HUDEP-2 (cell line): ENCODE measurements at regions not wholly inside any gene's neighbourhood (a gene's known extent, or its start where the extent isn't known, plus 50 kb on each side); places are given as distances from the start of the nearest gene placed in this dataset.
"Not testable (repeated sequence)": the region's sequence is repeated elsewhere in the genome, so short reads cannot be mapped to it uniquely, and the experiment has no call there.

Experiments used
- DNase-seq, 76 experiments: peaks; one replicate each; lab custom pipeline; 2025; ENCODE audit not compliant: unreplicated experiment in 76 of 76; lab: John Stamatoyannopoulos, UW

- DNase-seq, result no peak
These were observed 58.6 kb upstream of the CNTNAP2 start for GRCh38 chr7:146057958-146058357.

GRCh38 chr7:146054909-146055308 is 61.7 kb upstream of the CNTNAP2 start:
- no peak for DNase-seq

GRCh38 chr7:146053492-146053891 is 63.1 kb upstream of the CNTNAP2 start:
- DNase-seq, result no peak

GRCh38 chr7:146043310-146043709 is 73.3 kb upstream of the CNTNAP2 start:
- not testable (repeated sequence) for DNase-seq

- no peak for DNase-seq
These were observed 88.3 kb upstream of the CNTNAP2 start for GRCh38 chr7:146028251-146028750.

GRCh38 chr7:146027243-146027642 is 89.4 kb upstream of the CNTNAP2 start:
- DNase-seq, result no peak

GRCh38 chr7:146022776-146023175 is 93.8 kb upstream of the CNTNAP2 start:
- DNase-seq, result no peak

- DNase-seq, result not testable (repeated sequence)
These were observed 97.3 kb upstream of the CNTNAP2 start for GRCh38 chr7:146019041-146020004.

- DNase-seq, result not testable (repeated sequence)
These were observed 99.2 kb upstream of the CNTNAP2 start for GRCh38 chr7:146017366-146017765.

- not testable (repeated sequence) for DNase-seq
These were observed 102.4 kb upstream of the CNTNAP2 start for GRCh38 chr7:146014154-146014553.

- DNase-seq, result no peak
These were observed 108.3 kb upstream of the CNTNAP2 start for GRCh38 chr7:146008293-146008692.

GRCh38 chr7:146004805-146005204 is 111.8 kb upstream of the CNTNAP2 start:
- no peak for DNase-seq

- no peak for DNase-seq
These were observed 114.0 kb upstream of the CNTNAP2 start for GRCh38 chr7:146002431-146003078.

- DNase-seq, result no peak
These were observed 114.6 kb upstream of the CNTNAP2 start for GRCh38 chr7:146002008-146002407.

GRCh38 chr7:146000882-146001281 is 115.7 kb upstream of the CNTNAP2 start:
- no peak for DNase-seq

GRCh38 chr7:145989469-145989868 is 127.1 kb upstream of the CNTNAP2 start:
- DNase-seq, result no peak

GRCh38 chr7:145986248-145986874 is 130.2 kb upstream of the CNTNAP2 start:
- DNase-seq, result no peak

GRCh38 chr7:145978769-145979168 is 137.8 kb upstream of the CNTNAP2 start:
- DNase-seq, result no peak

GRCh38 chr7:145959981-145960380 is 156.6 kb upstream of the CNTNAP2 start:
- no peak for DNase-seq

GRCh38 chr7:145957160-145957890 is 159.3 kb upstream of the CNTNAP2 start:
- no peak for DNase-seq

GRCh38 chr7:145951566-145951965 is 165.0 kb upstream of the CNTNAP2 start:
- DNase-seq, result no peak
